Endothelial cell of umbilical vein (primary cell): ENCODE measurements at regions not wholly inside any gene's neighbourhood (a gene's known extent, or its start where the extent isn't known, plus 50 kb on each side); places are given as distances from the start of the nearest gene placed in this dataset.

Source experiments
- CTCF ChIP-seq, 2 donors: IDR thresholded peaks; 1 replicate in 1 of 2; 2 replicates in 1 of 2; pipeline ENCODE4 v1.5.1; 2011; ENCODE audit warnings: low read length in 2 of 2, mild to moderate bottlenecking in 2 of 2, moderate library complexity in 2 of 2, control low read depth in 1 of 2, inconsistent platforms in 1 of 2, low read depth in 1 of 2; ENCODE audit not compliant: insufficient read depth in 1 of 2; ENCODE audit errors: extremely low read depth in 1 of 2
- EZH2 ChIP-seq: IDR thresholded peaks from 2 replicates; pipeline ENCODE4 v1.6.1; 2012; ENCODE audit warnings: borderline replicate concordance, low read depth, mild to moderate bottlenecking, moderate library complexity, low read length, inconsistent platforms; ENCODE audit not compliant: severe bottlenecking
- GATA2 ChIP-seq: IDR thresholded peaks from 2 replicates; pipeline ENCODE4 v1.7.0; 2011; ENCODE audit warnings: low read depth, mild to moderate bottlenecking, moderate library complexity, mixed read lengths, low read length; ENCODE audit not compliant: insufficient read length, insufficient read depth
- POLR2A ChIP-seq: IDR thresholded peaks from 2 replicates; pipeline ENCODE4 v1.6.1; 2012; ENCODE audit warnings: low read depth, mild to moderate bottlenecking, control low read depth, low read length
- POLR2AphosphoS5 ChIP-seq: IDR thresholded peaks from 2 replicates; pipeline ENCODE4 v1.6.1; 2012; ENCODE audit warnings: low read depth, mild to moderate bottlenecking, control low read depth, low read length, moderate library complexity; ENCODE audit not compliant: insufficient read depth

GRCh38 chr5:120098902-120099535 is 365.1 kb upstream of the PRR16 start:
- TF ChIP-seq POLR2AphosphoS5: no peak
- TF ChIP-seq CTCF (IDR thresholded peaks at IDR 0.05; ENCODE audit: extremely low read depth in 1 of 2, insufficient read depth in 1 of 2, low read depth in 1 of 2, low read length in 2 of 2): no peak
- TF ChIP-seq GATA2: no peak
- no peak for TF ChIP-seq POLR2A
- no peak for TF ChIP-seq EZH2
